HEK293 (cell line): ENCODE measurements at regions not wholly inside any gene's neighbourhood (a gene's known extent, or its start where the extent isn't known, plus 50 kb on each side); places are given as distances from the start of the nearest gene placed in this dataset.

ENCODE experiments used
- CTCF ChIA-PET: fragments of 350-600 bp; formaldehyde crosslinking; extraction: SDS; loops from one replicate; lab custom pipeline; 2021; ENCODE audit warnings: antibody characterized with exemption; lab: Yijun Ruan, JAX
- POLR2A ChIA-PET: fragments of 300-600 bp; formaldehyde crosslinking; extraction: SDS; loops from one replicate; lab custom pipeline; 2020; ENCODE audit warnings: antibody characterized with exemption, inconsistent platforms; lab: Yijun Ruan, JAX
- H3K27ac ChIP-seq: fragments of 200-500 bp; sonication (Bioruptor generic); 2 replicates; pipeline ENCODE4 v1.5.1; 2014; ENCODE audit warnings: low read depth, low read length, control low read depth, inconsistent platforms; ENCODE audit errors: extremely low read depth
- H3K36me3 ChIP-seq, 2 experiments: fragments of 200-500 bp in 1 of 2; sonication (Bioruptor generic) in 1 of 2; 1 replicate in 1 of 2; 2 replicates in 1 of 2; pipeline ENCODE4 v1.5.1; 2014 to 2017; ENCODE audit warnings: inconsistent platforms in 2 of 2, low read length in 2 of 2; ENCODE audit not compliant: control insufficient read depth in 2 of 2, insufficient read depth in 1 of 2
- H3K4me1 ChIP-seq: fragments of 200-500 bp; sonication (Bioruptor generic); 2 replicates; pipeline ENCODE4 v1.5.1; 2014; ENCODE audit warnings: mild to moderate bottlenecking, low read length, inconsistent platforms; ENCODE audit not compliant: control insufficient read depth, insufficient read depth
- H3K4me3 ChIP-seq: 2 replicates; pipeline ENCODE4 v1.5.1; 2011; ENCODE audit warnings: low read depth, mild to moderate bottlenecking, control low read depth, low read length, moderate library complexity
- H3K9me3 ChIP-seq: fragments of 200-500 bp; sonication (Bioruptor generic); 2 replicates; pipeline ENCODE4 v1.5.1; 2014; ENCODE audit warnings: low read depth, low read length, inconsistent platforms; ENCODE audit not compliant: control insufficient read depth, insufficient read depth
- GLI2 ChIP-seq: fragments of 450-650 bp; formaldehyde crosslinking; IDR thresholded peaks from 2 replicates; pipeline ENCODE4; 2017; ENCODE audit warnings: missing biosample characterization, missing genetic modification characterization, low read depth, borderline replicate concordance
- OVOL3 ChIP-seq: fragments of 450-650 bp; formaldehyde crosslinking; IDR thresholded peaks from 2 replicates; pipeline ENCODE4 v1.5.1; 2016; ENCODE audit warnings: missing biosample characterization, missing genetic modification characterization
- SCRT2 ChIP-seq: fragments of 450-650 bp; formaldehyde crosslinking; IDR thresholded peaks from 2 replicates; pipeline ENCODE4 v1.5.1; 2016; ENCODE audit warnings: missing biosample characterization, missing genetic modification characterization
- TRIM28 ChIP-seq: IDR thresholded peaks from 2 replicates; pipeline ENCODE4 v1.6.1; 2011; ENCODE audit warnings: low read length, control low read depth, borderline replicate concordance
- ZBTB48 ChIP-seq: fragments of 450-650 bp; formaldehyde crosslinking; IDR thresholded peaks from 2 replicates; pipeline ENCODE4 v1.5.1; 2016; ENCODE audit warnings: missing biosample characterization, missing genetic modification characterization
- ZFP3 ChIP-seq: fragments of 450-650 bp; formaldehyde crosslinking; IDR thresholded peaks from 2 replicates; pipeline ENCODE4 v1.5.1; 2016; ENCODE audit warnings: low read depth, missing biosample characterization, missing genetic modification characterization
- ZNF114 ChIP-seq: fragments of 450-650 bp; formaldehyde crosslinking; IDR thresholded peaks from 2 replicates; pipeline ENCODE4 v1.5.0; 2017; ENCODE audit warnings: missing biosample characterization, missing genetic modification characterization
- ZNF214 ChIP-seq: fragments of 450-650 bp; formaldehyde crosslinking; IDR thresholded peaks from 2 replicates; pipeline ENCODE4 v1.5.1; 2017; ENCODE audit warnings: missing biosample characterization, mild to moderate bottlenecking, missing genetic modification characterization, borderline replicate concordance
- ZNF221 ChIP-seq: fragments of 450-650 bp; formaldehyde crosslinking; IDR thresholded peaks from 2 replicates; pipeline ENCODE4 v1.5.1; 2017; ENCODE audit warnings: missing biosample characterization, missing genetic modification characterization, borderline replicate concordance
- ZNF266 ChIP-seq: fragments of 450-650 bp; formaldehyde crosslinking; IDR thresholded peaks from 2 replicates; pipeline ENCODE4 v1.5.1; 2016; ENCODE audit warnings: missing biosample characterization, missing genetic modification characterization, low read depth
- ZNF280D ChIP-seq: fragments of 450-650 bp; formaldehyde crosslinking; IDR thresholded peaks from 2 replicates; pipeline ENCODE4 v1.5.1; 2016; ENCODE audit warnings: missing biosample characterization, missing genetic modification characterization
- ZNF350 ChIP-seq: fragments of 450-650 bp; formaldehyde crosslinking; IDR thresholded peaks from 2 replicates; pipeline ENCODE4 v1.5.0; 2017; ENCODE audit warnings: missing biosample characterization, mild to moderate bottlenecking, missing genetic modification characterization
- ZNF37A ChIP-seq: fragments of 450-650 bp; IDR thresholded peaks from 2 replicates; pipeline ENCODE4 v1.5.1; 2018; ENCODE audit warnings: missing biosample characterization, missing genetic modification characterization
- ZNF391 ChIP-seq: fragments of 450-650 bp; formaldehyde crosslinking; IDR thresholded peaks from 2 replicates; pipeline ENCODE4 v1.5.1; 2016; ENCODE audit warnings: low read depth, missing biosample characterization, missing genetic modification characterization, borderline replicate concordance
- ZNF394 ChIP-seq: fragments of 450-650 bp; formaldehyde crosslinking; IDR thresholded peaks from 2 replicates; pipeline ENCODE4 v1.5.1; 2016; ENCODE audit warnings: missing biosample characterization, missing genetic modification characterization, mild to moderate bottlenecking, moderate library complexity, borderline replicate concordance
- ZNF433 ChIP-seq: fragments of 450-650 bp; formaldehyde crosslinking; IDR thresholded peaks from 2 replicates; pipeline ENCODE4 v1.5.1; 2016; ENCODE audit warnings: missing biosample characterization, missing genetic modification characterization, low read depth
- ZNF501 ChIP-seq: fragments of 450-650 bp; formaldehyde crosslinking; IDR thresholded peaks from 2 replicates; pipeline ENCODE4 v1.5.1; 2016; ENCODE audit warnings: missing biosample characterization, missing genetic modification characterization
- ZNF510 ChIP-seq: fragments of 450-650 bp; formaldehyde crosslinking; IDR thresholded peaks from 2 replicates; pipeline ENCODE4 v1.5.1; 2018; ENCODE audit warnings: mild to moderate bottlenecking, missing genetic modification characterization, missing biosample characterization; ENCODE audit not compliant: insufficient replicate concordance
- ZNF529 ChIP-seq: fragments of 450-650 bp; formaldehyde crosslinking; IDR thresholded peaks from 2 replicates; pipeline ENCODE4 v1.5.1; 2017; ENCODE audit warnings: missing genetic modification characterization, missing biosample characterization; ENCODE audit not compliant: insufficient replicate concordance
- ZNF555 ChIP-seq: fragments of 450-650 bp; formaldehyde crosslinking; conservative IDR thresholded peaks from 2 replicates; pipeline ENCODE4 v1.5.1; 2017; ENCODE audit warnings: missing biosample characterization, mild to moderate bottlenecking, missing genetic modification characterization, inconsistent platforms
- ZNF639 ChIP-seq: fragments of 450-650 bp; formaldehyde crosslinking; IDR thresholded peaks from 2 replicates; pipeline ENCODE4 v1.5.1; 2016; ENCODE audit warnings: missing biosample characterization, missing genetic modification characterization
- ZNF658 ChIP-seq: fragments of 450-650 bp; formaldehyde crosslinking; IDR thresholded peaks from 2 replicates; pipeline ENCODE4; 2016; ENCODE audit warnings: missing biosample characterization, missing genetic modification characterization
- ZNF701 ChIP-seq: fragments of 450-650 bp; formaldehyde crosslinking; IDR thresholded peaks from 2 replicates; pipeline ENCODE4 v1.5.1; 2016; ENCODE audit warnings: missing biosample characterization, missing genetic modification characterization
- ZNF830 ChIP-seq: fragments of 450-650 bp; IDR thresholded peaks from 2 replicates; pipeline ENCODE4 v1.5.0; 2018; ENCODE audit warnings: missing biosample characterization, missing genetic modification characterization, low read depth, mild to moderate bottlenecking, moderate library complexity
- ZNF837 ChIP-seq: fragments of 450-650 bp; formaldehyde crosslinking; IDR thresholded peaks from 2 replicates; pipeline ENCODE4 v1.5.1; 2016; ENCODE audit warnings: missing biosample characterization, missing genetic modification characterization
- TF ChIP-seq, protein P1 (sequence below): sonication (generic); formaldehyde crosslinking; IDR thresholded peaks from 2 replicates; pipeline ENCODE4 v1.8.1; 2022; ENCODE audit warnings: mild to moderate bottlenecking, moderate library complexity, missing genetic modification reagents
- TF ChIP-seq, protein P2 (sequence below): fragments of 450-650 bp; IDR thresholded peaks from 2 replicates; pipeline ENCODE4 v1.5.1; 2018; ENCODE audit warnings: missing biosample characterization, mild to moderate bottlenecking, missing genetic modification characterization

- H3K4me3 ChIP-seq = no peak overlapping the region
- TF ChIP-seq ZNF391 (tag by site-specific recombination) = no peak
- no peak for TF ChIP-seq OVOL3 (tag by site-specific recombination)
- TF ChIP-seq ZNF433 = no peak
- no peak for TF ChIP-seq ZNF37A (tag by site-specific recombination)
- TF ChIP-seq ZNF214 (tag by site-specific recombination) = no peak
- TF ChIP-seq ZNF280D (tag by site-specific recombination) = no peak
- no peak for TF ChIP-seq ZNF658 (tag by site-specific recombination)
- no peak for TF ChIP-seq ZNF266
- TF ChIP-seq, all 188 proteins: peak for 0
- no peaks in the 10 kb centered on the region for H3K4me1 ChIP-seq
- ChIA-PET POLR2A (no interaction called here), CTCF (no interaction called here)
- H3K9me3 ChIP-seq = no peaks in the 10 kb centered on the region
- no peak overlapping the region for H3K27ac ChIP-seq
- no peaks in the 10 kb centered on the region for H3K36me3 ChIP-seq
Observed at GRCh38 chr4:153901220-153901619, 112.3 kb upstream of the SFRP2 start.

GRCh38 chr4:153900426-153900825, 111.5 kb upstream of the SFRP2 start:
- Histone ChIP-seq H3K27ac (no peak overlapping the region), H3K9me3 (no peaks in the 10 kb centered on the region), H3K4me1 (no peaks in the 10 kb centered on the region)
- no peak for TF ChIP-seq ZNF701 (tag by site-specific recombination)
- TF ChIP-seq, protein P1, sequence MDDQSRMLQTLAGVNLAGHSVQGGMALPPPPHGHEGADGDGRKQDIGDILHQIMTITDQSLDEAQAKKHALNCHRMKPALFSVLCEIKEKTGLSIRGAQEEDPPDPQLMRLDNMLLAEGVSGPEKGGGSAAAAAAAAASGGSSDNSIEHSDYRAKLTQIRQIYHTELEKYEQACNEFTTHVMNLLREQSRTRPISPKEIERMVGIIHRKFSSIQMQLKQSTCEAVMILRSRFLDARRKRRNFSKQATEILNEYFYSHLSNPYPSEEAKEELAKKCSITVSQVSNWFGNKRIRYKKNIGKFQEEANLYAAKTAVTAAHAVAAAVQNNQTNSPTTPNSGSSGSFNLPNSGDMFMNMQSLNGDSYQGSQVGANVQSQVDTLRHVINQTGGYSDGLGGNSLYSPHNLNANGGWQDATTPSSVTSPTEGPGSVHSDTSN = no peak
- TF ChIP-seq SCRT2 (tag by site-specific recombination) = no peak
- TF ChIP-seq, all 188 proteins: peak for 0
- Histone ChIP-seq H3K36me3 (no peaks in the 10 kb centered on the region), H3K4me3 (no peak overlapping the region)
- POLR2A ChIA-PET = no interaction called here
- CTCF ChIA-PET = no interaction called here

DNA sequence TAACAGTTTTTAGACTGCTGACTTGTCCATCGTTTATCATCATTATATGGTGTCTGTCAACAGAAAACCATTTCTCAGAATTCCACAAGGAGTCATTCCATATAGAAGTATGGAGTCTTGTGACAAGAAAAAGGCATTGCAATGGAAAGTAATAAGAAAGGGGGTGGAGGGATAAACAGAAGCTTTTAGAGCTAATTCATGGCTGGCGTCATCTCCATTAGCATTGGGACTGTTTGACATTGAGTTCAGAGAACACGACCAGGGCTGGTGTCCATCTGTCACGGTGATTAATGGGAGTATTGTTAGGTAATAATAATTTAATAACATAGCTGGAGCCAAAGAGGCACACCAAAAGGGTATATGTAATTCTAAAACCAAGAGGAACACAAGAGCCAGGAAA, 101.9 kb upstream of the SFRP2 start:
- POLR2A ChIA-PET = no interaction called here
- no peaks in the 10 kb centered on the region for H3K36me3 ChIP-seq
- H3K4me1 ChIP-seq = no peaks in the 10 kb centered on the region
- no peak overlapping the region for H3K27ac ChIP-seq
- CTCF ChIA-PET = no interaction called here
- no peak overlapping the region for H3K4me3 ChIP-seq
- H3K9me3 ChIP-seq = no peaks in the 10 kb centered on the region
- TF ChIP-seq GLI2 (tag by site-specific recombination) = no peak
- no peak for TF ChIP-seq ZNF639
- TF ChIP-seq ZNF350 (tag by site-specific recombination) = no peak
- TF ChIP-seq ZNF221 (tag by site-specific recombination) = no peak
- no peak for TF ChIP-seq ZNF529 (tag by site-specific recombination)
- no peak for TF ChIP-seq ZNF501 (tag by site-specific recombination)
- no peak for TF ChIP-seq ZNF555 (tag by site-specific recombination)
- no peak for TF ChIP-seq ZNF114 (tag by site-specific recombination)
- no peak for TF ChIP-seq ZNF394 (tag by site-specific recombination)
- TF ChIP-seq ZNF837 = no peak
- TF ChIP-seq, protein P2, sequence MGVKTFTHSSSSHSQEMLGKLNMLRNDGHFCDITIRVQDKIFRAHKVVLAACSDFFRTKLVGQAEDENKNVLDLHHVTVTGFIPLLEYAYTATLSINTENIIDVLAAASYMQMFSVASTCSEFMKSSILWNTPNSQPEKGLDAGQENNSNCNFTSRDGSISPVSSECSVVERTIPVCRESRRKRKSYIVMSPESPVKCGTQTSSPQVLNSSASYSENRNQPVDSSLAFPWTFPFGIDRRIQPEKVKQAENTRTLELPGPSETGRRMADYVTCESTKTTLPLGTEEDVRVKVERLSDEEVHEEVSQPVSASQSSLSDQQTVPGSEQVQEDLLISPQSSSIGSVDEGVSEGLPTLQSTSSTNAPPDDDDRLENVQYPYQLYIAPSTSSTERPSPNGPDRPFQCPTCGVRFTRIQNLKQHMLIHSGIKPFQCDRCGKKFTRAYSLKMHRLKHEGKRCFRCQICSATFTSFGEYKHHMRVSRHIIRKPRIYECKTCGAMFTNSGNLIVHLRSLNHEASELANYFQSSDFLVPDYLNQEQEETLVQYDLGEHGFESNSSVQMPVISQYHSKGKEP (tag by site-specific recombination) = no peak
- TF ChIP-seq ZNF830 (tag by site-specific recombination) = no peak
- no peak for TF ChIP-seq ZBTB48 (tag by site-specific recombination)
- TF ChIP-seq ZNF510 (tag by site-specific recombination) = no peak
- TF ChIP-seq TRIM28 = no peak
- no peak for TF ChIP-seq ZFP3 (tag by site-specific recombination)
